Muscle layer of duodenum (tissue), 2 donors: ENCODE measurements at regions not wholly inside any gene's neighbourhood (a gene's known extent, or its start where the extent isn't known, plus 50 kb on each side); places are given as distances from the start of the nearest gene placed in this dataset.

Experiments used
- H3K27ac ChIP-seq: one replicate; pipeline ENCODE4 v1.7.0; 2013; ENCODE audit warnings: mild to moderate bottlenecking, low read length
- H3K27me3 ChIP-seq: one replicate; pipeline ENCODE4 v1.7.0; 2013; ENCODE audit warnings: low read depth, mild to moderate bottlenecking, control low read depth, low read length
- H3K36me3 ChIP-seq, 2 donors: one replicate each; pipeline ENCODE4 v1.7.0; 2013; ENCODE audit warnings: low read length in 2 of 2, control low read depth in 1 of 2, mild to moderate bottlenecking in 1 of 2; ENCODE audit not compliant: insufficient read depth in 2 of 2, control insufficient read depth in 1 of 2
- H3K4me1 ChIP-seq, 2 donors: one replicate each; pipeline ENCODE4 v1.7.0; 2013; ENCODE audit warnings: low read length in 2 of 2, mild to moderate bottlenecking in 2 of 2, control low read depth in 1 of 2, moderate library complexity in 1 of 2; ENCODE audit not compliant: insufficient read depth in 2 of 2, control insufficient read depth in 1 of 2
- H3K4me3 ChIP-seq, 2 donors: one replicate each; pipeline ENCODE4 v1.7.0; 2013; ENCODE audit warnings: low read length in 2 of 2, low read depth in 1 of 2, mild to moderate bottlenecking in 1 of 2
- H3K9me3 ChIP-seq, 2 donors: one replicate each; pipeline ENCODE4 v1.7.0; 2013; ENCODE audit warnings: low read length in 2 of 2, control low read depth in 1 of 2, mild to moderate bottlenecking in 1 of 2; ENCODE audit not compliant: control insufficient read depth in 1 of 2
- donor health status: healthy.

- H3K4me1 ChIP-seq = peaks cover 3 to 11% of the 10 kb centered on the region in 2 donors
- no peaks in the 10 kb centered on the region for H3K9me3 ChIP-seq
- no peaks in the 10 kb centered on the region for H3K36me3 ChIP-seq
- no peaks in the 10 kb centered on the region for H3K27me3 ChIP-seq
- H3K27ac ChIP-seq = no peak overlapping the region
- no peak overlapping the region for H3K4me3 ChIP-seq
Measured at GRCh38 chr18:22557168-22557941, 139.6 kb upstream of the CTAGE1 start.

- Histone ChIP-seq H3K36me3 (no peaks in the 10 kb centered on the region), H3K27ac (no peak overlapping the region)
Measured at GRCh38 chr18:22558945-22559385, 141.2 kb upstream of the CTAGE1 start.

GRCh38 chr18:22559414-22560274 is 141.9 kb upstream of the CTAGE1 start:
- peak overlapping the region; percentile 39 for H3K27ac ChIP-seq
- H3K27me3 ChIP-seq = no peaks in the 10 kb centered on the region
- no peaks in the 10 kb centered on the region for H3K9me3 ChIP-seq

More at GRCh38 chr18:22558945-22559385, 141.2 kb upstream of the CTAGE1 start:
- Histone ChIP-seq H3K9me3 (no peaks in the 10 kb centered on the region), H3K4me1 (peaks cover 3 to 11% of the 10 kb centered on the region in 2 donors), H3K27me3 (no peaks in the 10 kb centered on the region), H3K4me3 (peak overlapping the region; percentile 64 to 67)

GRCh38 chr18:22560275-22560610 is 142.5 kb upstream of the CTAGE1 start:
- H3K36me3 ChIP-seq = no peaks in the 10 kb centered on the region
- H3K4me1 ChIP-seq = peaks cover 3 to 11% of the 10 kb centered on the region in 2 donors
- no peaks in the 10 kb centered on the region for H3K9me3 ChIP-seq
- H3K4me3 ChIP-seq = peak overlapping the region; percentile 64 to 67
- peak overlapping the region; percentile 39 for H3K27ac ChIP-seq
- no peaks in the 10 kb centered on the region for H3K27me3 ChIP-seq

More at GRCh38 chr18:22559414-22560274, 141.9 kb upstream of the CTAGE1 start:
- H3K4me1 ChIP-seq = peaks cover 3 to 11% of the 10 kb centered on the region in 2 donors
- peak overlapping the region; percentile 64 to 67 for H3K4me3 ChIP-seq
- H3K36me3 ChIP-seq = no peaks in the 10 kb centered on the region

GRCh38 chr18:22560797-22561196 is 143.1 kb upstream of the CTAGE1 start:
- Histone ChIP-seq H3K27me3 (no peaks in the 10 kb centered on the region), H3K4me3 (no peak overlapping the region), H3K36me3 (no peaks in the 10 kb centered on the region), H3K4me1 (peaks cover 3 to 11% of the 10 kb centered on the region in 2 donors), H3K9me3 (no peaks in the 10 kb centered on the region), H3K27ac (no peak overlapping the region)

GRCh38 chr18:22563164-22563583 is 145.5 kb upstream of the CTAGE1 start:
- H3K4me3 ChIP-seq = no peak overlapping the region
- H3K27me3 ChIP-seq = no peaks in the 10 kb centered on the region
- H3K4me1 ChIP-seq = peaks cover 3 to 11% of the 10 kb centered on the region in 2 donors
- no peaks in the 10 kb centered on the region for H3K36me3 ChIP-seq
- no peak overlapping the region for H3K27ac ChIP-seq
- no peaks in the 10 kb centered on the region for H3K9me3 ChIP-seq

GRCh38 chr18:22564036-22564435 is 146.3 kb upstream of the CTAGE1 start:
- H3K36me3 ChIP-seq = no peaks in the 10 kb centered on the region
- no peaks in the 10 kb centered on the region for H3K9me3 ChIP-seq
- no peak overlapping the region for H3K4me3 ChIP-seq
- H3K27ac ChIP-seq = no peak overlapping the region
- no peaks in the 10 kb centered on the region for H3K27me3 ChIP-seq
- peaks cover 3 to 11% of the 10 kb centered on the region in 2 donors for H3K4me1 ChIP-seq

GRCh38 chr18:22566703-22567420 is 149.1 kb upstream of the CTAGE1 start:
- Histone ChIP-seq H3K27me3 (no peaks in the 10 kb centered on the region), H3K27ac (no peak overlapping the region), H3K9me3 (no peaks in the 10 kb centered on the region), H3K36me3 (no peaks in the 10 kb centered on the region), H3K4me1 (no peaks in the 10 kb centered on the region), H3K4me3 (no peak overlapping the region)

- Histone ChIP-seq H3K36me3 (no peaks in the 10 kb centered on the region), H3K4me3 (no peak overlapping the region), H3K4me1 (no peaks in the 10 kb centered on the region), H3K9me3 (no peaks in the 10 kb centered on the region), H3K27me3 (no peaks in the 10 kb centered on the region), H3K27ac (no peak overlapping the region)
Measured at GRCh38 chr18:22567794-22568193, 150.1 kb upstream of the CTAGE1 start.

GRCh38 chr18:22570492-22570891 is 152.8 kb upstream of the CTAGE1 start:
- H3K4me3 ChIP-seq = no peak overlapping the region
- H3K27ac ChIP-seq = no peak overlapping the region
- no peaks in the 10 kb centered on the region for H3K36me3 ChIP-seq
- H3K9me3 ChIP-seq = no peaks in the 10 kb centered on the region
- no peaks in the 10 kb centered on the region for H3K27me3 ChIP-seq
- H3K4me1 ChIP-seq = no peaks in the 10 kb centered on the region

GRCh38 chr18:22572341-22572740 is 154.6 kb upstream of the CTAGE1 start:
- Histone ChIP-seq H3K36me3 (no peaks in the 10 kb centered on the region), H3K27me3 (no peaks in the 10 kb centered on the region)

More at GRCh38 chr18:22572341-22572740, 154.6 kb upstream of the CTAGE1 start:
- Histone ChIP-seq H3K4me1 (no peaks in the 10 kb centered on the region), H3K9me3 (no peaks in the 10 kb centered on the region), H3K4me3 (no peak overlapping the region), H3K27ac (no peak overlapping the region)
